Testis (tissue), 2 donors: ENCODE measurements at regions not wholly inside any gene's neighbourhood (a gene's known extent, or its start where the extent isn't known, plus 50 kb on each side); places are given as distances from the start of the nearest gene placed in this dataset.

Experiments
- DNase-seq: peaks from one replicate; pipeline ENCODE4 v3.0.0-alpha.2; 2019
- H3K27ac ChIP-seq, 2 donors: fragments of 200-600 bp; sonication (generic); one replicate each; pipeline ENCODE4 v1.5.1; 2019
- H3K27me3 ChIP-seq: fragments of 200-600 bp; sonication (generic); one replicate; pipeline ENCODE4 v1.5.1; 2019
- H3K36me3 ChIP-seq: fragments of 200-600 bp; sonication (generic); one replicate; pipeline ENCODE4 v1.5.1; 2017; ENCODE audit warnings: low read depth; ENCODE audit errors: missing control alignments
- H3K4me1 ChIP-seq: fragments of 200-600 bp; sonication (generic); one replicate; pipeline ENCODE4 v1.5.1; 2019
- H3K4me3 ChIP-seq, 2 donors: fragments of 200-600 bp; sonication (generic); one replicate each; pipeline ENCODE4 v1.5.1; 2017 to 2019
- H3K9me3 ChIP-seq: fragments of 200-600 bp; sonication (generic); one replicate; pipeline ENCODE4 v1.5.1; 2017
- CTCF ChIP-seq, 3 experiments: fragments of 450-650 bp in 2 of 3; fragments of 200-600 bp in 1 of 3; sonication (generic) in 1 of 3; IDR thresholded peaks; one replicate each; pipeline ENCODE4 v1.5.1; 2016 to 2019; ENCODE audit warnings: antibody characterized with exemption in 3 of 3, mild to moderate bottlenecking in 2 of 3, moderate library complexity in 1 of 3
- POLR2A ChIP-seq: fragments of 450-650 bp; IDR thresholded peaks from one replicate; pipeline ENCODE4 v1.6.1; 2017; ENCODE audit warnings: antibody characterized with exemption, mild to moderate bottlenecking, moderate library complexity
- WGBS, 2 donors: methylation state at CpG; one replicate each; pipeline ENCODE4 v1.1.5; 2018; 5-methylcytosine and 5-hydroxymethylcytosine counted together
- intact Hi-C: fragments of 100-400 bp; cut with DNase I; formaldehyde crosslinking; loops from one replicate; pipeline ENCODE4 v1.15.1; 2023; ENCODE audit warnings: low total_unique reads

- no peak for DNase-seq
- intact Hi-C loops = no loop called here
- no peaks in the 10 kb centered on the region for H3K4me1 ChIP-seq
- H3K36me3 ChIP-seq = no peaks in the 10 kb centered on the region
- H3K27me3 ChIP-seq = no peaks in the 10 kb centered on the region
- no peak overlapping the region for H3K4me3 ChIP-seq
- no peaks in the 10 kb centered on the region for H3K9me3 ChIP-seq
- WGBS, 2 donors = 82 to 84% methylated on average over 2 of the region's 2 CpGs
- no peak for TF ChIP-seq CTCF (IDR thresholded peaks at IDR 0.05)
- no peak for TF ChIP-seq POLR2A
- H3K27ac ChIP-seq = no peak overlapping the region
Observed at GRCh38 chr2:34345030-34345429, 745.9 kb upstream of the FAM98A start.

DNA sequence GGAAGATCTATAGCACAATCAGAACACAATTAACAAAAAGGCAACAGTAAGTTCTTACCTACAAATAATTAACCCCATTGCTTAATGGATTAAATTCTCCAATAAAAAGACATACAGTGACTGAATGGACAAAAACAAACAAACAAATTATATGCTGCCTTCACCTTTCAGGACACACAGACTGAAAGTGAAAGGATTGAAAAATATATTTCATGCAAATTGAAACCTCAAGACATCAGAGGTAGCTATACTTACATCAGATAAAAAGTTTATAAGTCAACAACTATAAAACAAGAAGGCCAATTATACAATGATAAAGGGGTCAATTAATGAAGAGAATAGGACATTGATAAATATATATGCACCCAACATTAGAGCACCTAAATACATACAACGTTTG is 741.2 kb upstream of the FAM98A start:
- Histone ChIP-seq H3K36me3 (no peaks in the 10 kb centered on the region), H3K9me3 (no peaks in the 10 kb centered on the region), H3K27me3 (no peaks in the 10 kb centered on the region), H3K27ac (no peak overlapping the region), H3K4me3 (no peak overlapping the region), H3K4me1 (no peaks in the 10 kb centered on the region)
- WGBS, 2 donors = 76 to 77% methylated on average over 1 of the region's 1 CpG
- TF ChIP-seq CTCF (IDR thresholded peaks at IDR 0.05) (no peak), POLR2A (no peak)
- intact Hi-C loops = no loop called here
- no peak for DNase-seq

GRCh38 chr2:34337735-34338134 is 738.6 kb upstream of the FAM98A start:
- no peaks in the 10 kb centered on the region for H3K9me3 ChIP-seq
- DNase-seq = no peak
- no peak overlapping the region for H3K27ac ChIP-seq
- no peaks in the 10 kb centered on the region for H3K36me3 ChIP-seq
- no peaks in the 10 kb centered on the region for H3K4me1 ChIP-seq
- TF ChIP-seq CTCF (IDR thresholded peaks at IDR 0.05) (no peak), POLR2A (no peak)
- H3K4me3 ChIP-seq = no peak overlapping the region
- 93 to 96% methylated on average over 3 of the region's 3 CpGs for WGBS, 2 donors
- intact Hi-C loops = no loop called here
- H3K27me3 ChIP-seq = no peaks in the 10 kb centered on the region

GRCh38 chr2:34332813-34333212 is 733.7 kb upstream of the FAM98A start:
- intact Hi-C loops = no loop called here

More at GRCh38 chr2:34332813-34333212, 733.7 kb upstream of the FAM98A start:
- TF ChIP-seq CTCF (IDR thresholded peaks at IDR 0.05) (no peak), POLR2A (no peak)
- H3K27me3 ChIP-seq = no peaks in the 10 kb centered on the region
- no peak overlapping the region for H3K4me3 ChIP-seq
- H3K27ac ChIP-seq = no peak overlapping the region
- no peaks in the 10 kb centered on the region for H3K4me1 ChIP-seq
- no peaks in the 10 kb centered on the region for H3K36me3 ChIP-seq
- H3K9me3 ChIP-seq = no peaks in the 10 kb centered on the region
- DNase-seq = no peak
- WGBS, 2 donors = 71 to 76% methylated on average over 2 of the region's 2 CpGs
